Breast epithelium (tissue), 3 donors: ENCODE measurements at regions not wholly inside any gene's neighbourhood (a gene's known extent, or its start where the extent isn't known, plus 50 kb on each side); places are given as distances from the start of the nearest gene placed in this dataset.

Experiments used
- POLR2A ChIP-seq: fragments of 450-650 bp; IDR thresholded peaks from one replicate; pipeline ENCODE4 v1.6.1; 2016; ENCODE audit warnings: antibody characterized with exemption, mild to moderate bottlenecking, moderate library complexity
- TF ChIP-seq, protein P1 (sequence below), 3 donors: fragments of 450-650 bp; IDR thresholded peaks; one replicate each; pipeline ENCODE4 v1.5.1; 2016 to 2017; ENCODE audit warnings: antibody characterized with exemption in 3 of 3, mild to moderate bottlenecking in 3 of 3, moderate library complexity in 3 of 3

DNA sequence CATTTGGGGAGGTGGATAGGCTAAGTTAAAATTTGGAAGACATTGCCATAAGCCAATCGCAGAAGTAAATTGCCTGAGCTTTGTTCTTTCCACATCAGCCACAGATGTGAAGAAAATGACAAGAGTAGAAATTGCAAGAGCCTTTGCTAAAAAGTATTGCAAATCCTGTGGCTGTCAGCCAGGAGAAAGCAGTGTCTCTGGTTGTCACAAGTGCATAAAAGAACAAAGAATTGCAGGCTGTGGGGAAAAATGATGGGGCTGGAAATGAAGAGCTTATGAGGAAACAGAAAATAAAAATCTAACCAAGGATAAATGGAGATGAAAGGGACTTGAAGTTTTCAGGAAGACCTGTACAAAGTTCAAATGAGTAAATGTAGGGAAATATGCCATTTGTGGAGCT, 344.8 kb downstream of the CSNK1G3 start:
- TF ChIP-seq, protein P1, sequence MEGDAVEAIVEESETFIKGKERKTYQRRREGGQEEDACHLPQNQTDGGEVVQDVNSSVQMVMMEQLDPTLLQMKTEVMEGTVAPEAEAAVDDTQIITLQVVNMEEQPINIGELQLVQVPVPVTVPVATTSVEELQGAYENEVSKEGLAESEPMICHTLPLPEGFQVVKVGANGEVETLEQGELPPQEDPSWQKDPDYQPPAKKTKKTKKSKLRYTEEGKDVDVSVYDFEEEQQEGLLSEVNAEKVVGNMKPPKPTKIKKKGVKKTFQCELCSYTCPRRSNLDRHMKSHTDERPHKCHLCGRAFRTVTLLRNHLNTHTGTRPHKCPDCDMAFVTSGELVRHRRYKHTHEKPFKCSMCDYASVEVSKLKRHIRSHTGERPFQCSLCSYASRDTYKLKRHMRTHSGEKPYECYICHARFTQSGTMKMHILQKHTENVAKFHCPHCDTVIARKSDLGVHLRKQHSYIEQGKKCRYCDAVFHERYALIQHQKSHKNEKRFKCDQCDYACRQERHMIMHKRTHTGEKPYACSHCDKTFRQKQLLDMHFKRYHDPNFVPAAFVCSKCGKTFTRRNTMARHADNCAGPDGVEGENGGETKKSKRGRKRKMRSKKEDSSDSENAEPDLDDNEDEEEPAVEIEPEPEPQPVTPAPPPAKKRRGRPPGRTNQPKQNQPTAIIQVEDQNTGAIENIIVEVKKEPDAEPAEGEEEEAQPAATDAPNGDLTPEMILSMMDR (IDR thresholded peaks at IDR 0.05) = no peak
- TF ChIP-seq POLR2A = no peak
